B cell (primary cell): ENCODE measurements at regions not wholly inside any gene's neighbourhood (a gene's known extent, or its start where the extent isn't known, plus 50 kb on each side); places are given as distances from the start of the nearest gene placed in this dataset.

Experiments
- ATAC-seq: fragments of 200-7000 bp; cut with Tn5 transposase; one replicate; pipeline ENCODE4 v1.10.0; 2021; ENCODE audit warnings: low read depth, mild to moderate bottlenecking, moderate number of reproducible peaks, moderate library complexity
- CTCF ChIA-PET: fragments of 350-600 bp; sonication (Branson Sonifier 250); formaldehyde crosslinking; loops from one replicate; lab custom pipeline; 2021; ENCODE audit warnings: antibody characterized with exemption, inconsistent platforms; lab: Charles Lee
- POLR2A ChIA-PET: fragments of 350-600 bp; sonication (Branson Sonifier 250); formaldehyde crosslinking; loops from one replicate; lab custom pipeline; 2021; ENCODE audit warnings: antibody characterized with exemption; lab: Charles Lee
- DNase-seq: peaks from one replicate; pipeline ENCODE4 v3.0.0; 2013
- H2AFZ ChIP-seq: 2 replicates; pipeline ENCODE4 v1.6.1; 2012; ENCODE audit warnings: mild to moderate bottlenecking, low read depth, low read length; ENCODE audit not compliant: insufficient read depth, poor library complexity, severe bottlenecking
- H3K27ac ChIP-seq, 2 donors: 1 replicate in 1 of 2; 2 replicates in 1 of 2; pipeline ENCODE4 v1.5.1; 2012 to 2013; ENCODE audit warnings: low read length in 2 of 2, mild to moderate bottlenecking in 2 of 2, moderate library complexity in 1 of 2
- H3K27me3 ChIP-seq, 4 experiments: fragments of 200-600 bp in 1 of 4; sonication (generic) in 1 of 4; replicated peaks in 1 of 4; 1 replicate in 2 of 4; 2 replicates in 2 of 4; pipeline versions ENCODE4 v1.6.1 to v1.7.0; 2013 to 2016; ENCODE audit warnings: low read length in 3 of 4, mild to moderate bottlenecking in 2 of 4, mixed read lengths in 1 of 4, moderate library complexity in 1 of 4; ENCODE audit not compliant: insufficient read depth in 4 of 4, control insufficient read depth in 3 of 4; ENCODE audit errors: control extremely low read depth in 1 of 4
- H3K36me3 ChIP-seq, 2 experiments: replicated peaks in 1 of 2; 1 replicate in 1 of 2; 2 replicates in 1 of 2; pipeline versions ENCODE4 v1.6.1 to v1.7.1; 2013; ENCODE audit warnings: low read length in 1 of 2; ENCODE audit not compliant: insufficient read depth in 2 of 2, control insufficient read depth in 1 of 2; ENCODE audit errors: control extremely low read depth in 1 of 2, extremely low read depth in 1 of 2
- H3K4me1 ChIP-seq, 2 donors: fragments of 200-600 bp in 1 of 2; sonication (generic) in 1 of 2; 1 replicate in 1 of 2; 2 replicates in 1 of 2; pipeline versions ENCODE4 v1.5.1 to v1.6.1; 2013 to 2017; ENCODE audit warnings: low read length in 2 of 2; ENCODE audit not compliant: control insufficient read depth in 2 of 2, insufficient read depth in 2 of 2
- H3K4me2 ChIP-seq: replicated peaks from 2 replicates; pipeline ENCODE3; 2012; ENCODE audit warnings: mild to moderate bottlenecking, low read depth, low read length; ENCODE audit not compliant: poor library complexity, severe bottlenecking
- H3K4me3 ChIP-seq, 5 experiments: fragments of 200-600 bp in 1 of 5; sonication (generic) in 1 of 5; 1 replicate in 3 of 5; 2 replicates in 2 of 5; pipeline versions ENCODE4 v1.5.1 to v1.7.0; 2011 to 2016; ENCODE audit warnings: low read length in 4 of 5, mild to moderate bottlenecking in 4 of 5, low read depth in 2 of 5, control low read depth in 1 of 5, moderate library complexity in 1 of 5; ENCODE audit not compliant: insufficient read depth in 1 of 5; ENCODE audit errors: control extremely low read depth in 1 of 5, extremely low read depth in 1 of 5
- H3K79me2 ChIP-seq: fragments of 200-600 bp; sonication (generic); one replicate; pipeline ENCODE4 v1.6.0; 2016; ENCODE audit warnings: low read length; ENCODE audit not compliant: control insufficient read depth, insufficient read depth
- H3K9ac ChIP-seq: fragments of 200-600 bp; sonication (generic); 2 replicates; pipeline ENCODE4 v1.6.1; 2017; ENCODE audit warnings: mild to moderate bottlenecking, low read length, moderate library complexity
- H3K9me3 ChIP-seq, 3 donors: one replicate each; pipeline versions ENCODE4 v1.6.1 to v1.7.1; 2013; ENCODE audit warnings: low read length in 2 of 3; ENCODE audit not compliant: control insufficient read depth in 2 of 3, insufficient read depth in 1 of 3; ENCODE audit errors: control extremely low read depth in 1 of 3
- H4K20me1 ChIP-seq: 2 replicates; pipeline ENCODE4 v1.6.0; 2012; ENCODE audit warnings: mild to moderate bottlenecking, low read length; ENCODE audit not compliant: insufficient read depth, control insufficient read depth, poor library complexity, severe bottlenecking
- H3K27ac Mint-ChIP-seq: one replicate; pipeline ENCODE4 v1.8.0; 2021; ENCODE audit warnings: mixed read lengths
- H3K27me3 Mint-ChIP-seq: one replicate; pipeline ENCODE4 v1.8.0; 2021; ENCODE audit warnings: mixed read lengths
- H3K4me1 Mint-ChIP-seq: one replicate; pipeline ENCODE4 v1.8.0; 2021; ENCODE audit warnings: mixed read lengths
- H3K4me3 Mint-ChIP-seq: one replicate; pipeline ENCODE4 v1.8.0; 2021; ENCODE audit warnings: mixed read lengths
- H3K9me3 Mint-ChIP-seq: one replicate; pipeline ENCODE4 v1.8.0; 2022; ENCODE audit warnings: mixed read lengths; ENCODE audit not compliant: insufficient read depth
- EZH2 ChIP-seq: IDR thresholded peaks from 2 replicates; pipeline ENCODE4 v1.6.1; 2012; ENCODE audit warnings: borderline replicate concordance, low read depth, mild to moderate bottlenecking, moderate library complexity, low read length; ENCODE audit not compliant: insufficient read depth, poor library complexity, severe bottlenecking
- WGBS: methylation state at CpG from one replicate; pipeline ENCODE4 v1.1.5; 2013; ENCODE audit warnings: missing lambda C conversion rate; ENCODE audit not compliant: insufficient coverage; 5-methylcytosine and 5-hydroxymethylcytosine counted together
- intact Hi-C: fragments of 100-400 bp; cut with micrococcal nuclease; formaldehyde crosslinking; loops from one replicate; pipeline ENCODE4 v1.10.0; 2022
- TF ChIP-seq, protein P1 (sequence below): fragments of 200-600 bp; IDR thresholded peaks from one replicate; pipeline ENCODE4 v1.8.0; 2022; ENCODE audit warnings: antibody characterized with exemption, mild to moderate bottlenecking

DNA sequence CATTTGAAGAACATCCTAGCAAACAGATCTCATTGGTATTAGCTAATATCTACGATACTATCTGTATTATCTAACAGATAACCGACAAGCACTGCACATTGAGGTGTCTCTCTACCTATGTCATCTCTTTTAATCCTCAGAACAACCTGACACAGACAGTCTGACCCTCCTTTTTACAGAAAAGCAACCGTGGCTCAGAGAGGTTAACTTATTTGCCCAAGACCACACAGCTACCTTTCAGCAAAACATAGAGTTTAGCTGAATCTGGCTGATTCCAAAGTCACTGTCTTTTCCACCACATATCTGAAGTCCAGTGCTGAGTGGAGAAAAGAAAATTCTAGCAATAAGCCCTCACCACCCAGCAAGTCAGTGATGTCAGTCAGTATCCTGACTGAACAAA, 358.7 kb upstream of the JARID2 start:
- intact Hi-C loops, result no loop called here
- Histone ChIP-seq H4K20me1 (no peaks in the 10 kb centered on the region), H3K27me3 (no peaks in the 10 kb centered on the region), H3K4me1 (no peaks in the 10 kb centered on the region), H3K4me3 (no peak overlapping the region), H2AFZ (no peak overlapping the region), H3K4me2 (no peak overlapping the region), H3K27ac (no peak overlapping the region), H3K9me3 (peaks cover 0 to 9% (median 6%) of the 10 kb centered on the region in 3 donors), H3K9ac (no peak overlapping the region), H3K36me3 (no peaks in the 10 kb centered on the region), H3K79me2 (no peaks in the 10 kb centered on the region)
- POLR2A ChIA-PET, result no interaction called here
- CTCF ChIA-PET, result no interaction called here
- Mint-ChIP-seq H3K4me1 (peaks cover 13% of the 10 kb centered on the region), H3K9me3 (peaks cover 4% of the 10 kb centered on the region), H3K27me3 (peaks cover 3% of the 10 kb centered on the region), H3K27ac (no peak overlapping the region), H3K4me3 (no peak overlapping the region)
- WGBS, result 100% methylated on average over 2 of the region's 3 CpGs
- TF ChIP-seq EZH2, result no peak
- ATAC-seq (no peak), DNase-seq (no peak)

DNA sequence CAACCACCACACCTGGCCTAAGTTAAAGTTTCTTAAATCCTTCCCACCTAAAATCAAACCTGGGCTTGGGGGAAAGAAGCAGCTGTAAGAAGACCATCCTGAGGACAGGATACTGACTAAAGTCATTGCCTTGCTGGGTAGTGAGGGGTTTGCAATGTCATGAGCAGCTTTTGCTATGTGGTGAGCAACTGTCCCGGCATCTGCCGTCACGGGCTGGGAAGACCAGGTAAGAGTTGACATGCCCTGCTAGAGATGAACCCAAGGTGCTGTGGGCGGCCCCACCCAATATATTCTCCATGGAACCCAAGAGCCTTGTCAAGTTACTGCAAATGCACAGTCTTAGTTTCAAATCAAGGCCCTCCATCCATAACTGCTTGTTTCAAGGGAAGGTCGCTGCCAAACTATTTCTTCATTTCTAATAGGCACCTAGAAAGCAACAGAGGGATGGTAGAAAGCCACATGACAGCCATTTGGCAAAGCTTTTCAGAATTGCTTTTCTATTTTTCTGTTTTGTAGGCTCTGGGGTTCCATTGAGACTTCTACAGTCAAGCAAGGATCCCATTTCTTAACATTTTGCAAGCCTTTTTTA, 357.8 kb upstream of the JARID2 start:
- Histone ChIP-seq H3K4me1 (no peaks in the 10 kb centered on the region), H3K36me3 (no peaks in the 10 kb centered on the region), H2AFZ (no peak overlapping the region), H3K4me3 (no peak overlapping the region), H3K27ac (no peak overlapping the region), H3K79me2 (no peaks in the 10 kb centered on the region), H4K20me1 (no peaks in the 10 kb centered on the region), H3K9ac (no peak overlapping the region), H3K27me3 (no peaks in the 10 kb centered on the region), H3K4me2 (no peak overlapping the region), H3K9me3 (peaks cover 0 to 9% (median 6%) of the 10 kb centered on the region in 3 donors)
- Mint-ChIP-seq H3K4me1 (peaks cover 9% of the 10 kb centered on the region), H3K9me3 (peaks cover 4% of the 10 kb centered on the region), H3K27me3 (peaks cover 3% of the 10 kb centered on the region), H3K4me3 (no peak overlapping the region), H3K27ac (no peak overlapping the region)
- no peak for DNase-seq
- ATAC-seq, result no peak
- POLR2A ChIA-PET, result no interaction called here
- 100% methylated on average over 3 of the region's 5 CpGs for WGBS
- TF ChIP-seq EZH2, result no peak
- TF ChIP-seq, protein P1, sequence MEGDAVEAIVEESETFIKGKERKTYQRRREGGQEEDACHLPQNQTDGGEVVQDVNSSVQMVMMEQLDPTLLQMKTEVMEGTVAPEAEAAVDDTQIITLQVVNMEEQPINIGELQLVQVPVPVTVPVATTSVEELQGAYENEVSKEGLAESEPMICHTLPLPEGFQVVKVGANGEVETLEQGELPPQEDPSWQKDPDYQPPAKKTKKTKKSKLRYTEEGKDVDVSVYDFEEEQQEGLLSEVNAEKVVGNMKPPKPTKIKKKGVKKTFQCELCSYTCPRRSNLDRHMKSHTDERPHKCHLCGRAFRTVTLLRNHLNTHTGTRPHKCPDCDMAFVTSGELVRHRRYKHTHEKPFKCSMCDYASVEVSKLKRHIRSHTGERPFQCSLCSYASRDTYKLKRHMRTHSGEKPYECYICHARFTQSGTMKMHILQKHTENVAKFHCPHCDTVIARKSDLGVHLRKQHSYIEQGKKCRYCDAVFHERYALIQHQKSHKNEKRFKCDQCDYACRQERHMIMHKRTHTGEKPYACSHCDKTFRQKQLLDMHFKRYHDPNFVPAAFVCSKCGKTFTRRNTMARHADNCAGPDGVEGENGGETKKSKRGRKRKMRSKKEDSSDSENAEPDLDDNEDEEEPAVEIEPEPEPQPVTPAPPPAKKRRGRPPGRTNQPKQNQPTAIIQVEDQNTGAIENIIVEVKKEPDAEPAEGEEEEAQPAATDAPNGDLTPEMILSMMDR, result no peak
- intact Hi-C loops, result no loop called here
- CTCF ChIA-PET, result interaction anchor here (0.9 kb wide), 1 partner anchor 10 kb away, joined by 3 read pairs; no protein-coding TSS in a partner anchor
